LNCAP (cell line): ENCODE measurements at regions not wholly inside any gene's neighbourhood (a gene's known extent, or its start where the extent isn't known, plus 50 kb on each side); places are given as distances from the start of the nearest gene placed in this dataset.

Experiments
- TF ChIP-seq, protein P1 (sequence below): fragments of 450-650 bp; IDR thresholded peaks from 2 replicates; pipeline ENCODE4 v1.5.1; 2017; ENCODE audit warnings: mild to moderate bottlenecking

DNA sequence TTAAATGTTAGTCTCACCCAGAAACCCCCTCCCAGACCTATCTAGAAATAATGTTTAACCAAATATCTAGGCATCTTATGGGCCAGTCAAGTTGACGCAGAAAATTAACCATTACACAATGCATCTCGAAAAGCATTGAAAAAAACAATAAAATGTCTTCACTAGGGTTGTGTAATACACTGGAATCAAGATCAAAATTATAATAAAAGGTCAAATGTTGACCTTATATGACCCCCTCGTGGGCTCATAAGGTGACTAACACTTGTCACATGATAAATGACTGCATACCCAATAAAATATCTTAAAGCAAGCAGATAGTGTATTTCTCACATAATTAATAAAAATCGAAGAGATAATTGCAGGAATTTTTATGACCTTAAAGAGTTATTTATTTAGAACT lies 447.9 kb upstream of the DSEL start:
- TF ChIP-seq, protein P1, sequence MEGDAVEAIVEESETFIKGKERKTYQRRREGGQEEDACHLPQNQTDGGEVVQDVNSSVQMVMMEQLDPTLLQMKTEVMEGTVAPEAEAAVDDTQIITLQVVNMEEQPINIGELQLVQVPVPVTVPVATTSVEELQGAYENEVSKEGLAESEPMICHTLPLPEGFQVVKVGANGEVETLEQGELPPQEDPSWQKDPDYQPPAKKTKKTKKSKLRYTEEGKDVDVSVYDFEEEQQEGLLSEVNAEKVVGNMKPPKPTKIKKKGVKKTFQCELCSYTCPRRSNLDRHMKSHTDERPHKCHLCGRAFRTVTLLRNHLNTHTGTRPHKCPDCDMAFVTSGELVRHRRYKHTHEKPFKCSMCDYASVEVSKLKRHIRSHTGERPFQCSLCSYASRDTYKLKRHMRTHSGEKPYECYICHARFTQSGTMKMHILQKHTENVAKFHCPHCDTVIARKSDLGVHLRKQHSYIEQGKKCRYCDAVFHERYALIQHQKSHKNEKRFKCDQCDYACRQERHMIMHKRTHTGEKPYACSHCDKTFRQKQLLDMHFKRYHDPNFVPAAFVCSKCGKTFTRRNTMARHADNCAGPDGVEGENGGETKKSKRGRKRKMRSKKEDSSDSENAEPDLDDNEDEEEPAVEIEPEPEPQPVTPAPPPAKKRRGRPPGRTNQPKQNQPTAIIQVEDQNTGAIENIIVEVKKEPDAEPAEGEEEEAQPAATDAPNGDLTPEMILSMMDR: no peak

DNA sequence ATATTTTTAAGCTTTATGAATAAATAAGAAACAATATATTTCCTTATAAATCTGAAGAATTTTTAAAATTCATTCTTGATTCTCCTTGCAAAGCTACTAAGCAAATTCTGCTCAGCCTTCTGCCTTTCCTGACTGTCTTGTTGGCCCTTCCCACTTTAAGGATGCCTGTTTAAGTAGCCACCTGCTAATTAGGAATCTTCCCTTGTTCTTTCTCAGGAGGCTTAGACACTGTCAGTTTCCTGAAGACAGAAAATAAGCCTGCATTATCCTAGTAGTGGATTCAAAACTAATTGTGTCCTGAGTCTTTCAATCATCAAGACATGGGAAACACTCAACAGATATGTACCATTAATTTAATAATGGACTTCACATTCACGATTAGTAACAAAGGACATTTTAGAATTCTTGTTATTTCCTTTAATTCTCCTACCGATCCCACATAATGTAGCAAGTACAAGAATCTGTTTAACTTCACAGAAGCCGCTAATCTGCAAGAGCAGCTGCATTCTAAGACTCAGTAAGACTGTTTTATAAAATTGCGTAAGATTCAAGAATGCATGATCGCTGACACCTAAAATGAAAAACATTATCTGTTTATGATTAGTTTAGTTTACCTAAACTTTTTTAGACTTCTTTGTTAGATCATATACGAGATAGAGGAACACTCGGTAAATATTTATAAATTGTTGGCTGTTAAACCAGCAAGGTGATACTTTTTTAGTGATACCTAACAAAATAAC lies 445.4 kb upstream of the DSEL start:
- TF ChIP-seq, protein P1: no peak

DNA sequence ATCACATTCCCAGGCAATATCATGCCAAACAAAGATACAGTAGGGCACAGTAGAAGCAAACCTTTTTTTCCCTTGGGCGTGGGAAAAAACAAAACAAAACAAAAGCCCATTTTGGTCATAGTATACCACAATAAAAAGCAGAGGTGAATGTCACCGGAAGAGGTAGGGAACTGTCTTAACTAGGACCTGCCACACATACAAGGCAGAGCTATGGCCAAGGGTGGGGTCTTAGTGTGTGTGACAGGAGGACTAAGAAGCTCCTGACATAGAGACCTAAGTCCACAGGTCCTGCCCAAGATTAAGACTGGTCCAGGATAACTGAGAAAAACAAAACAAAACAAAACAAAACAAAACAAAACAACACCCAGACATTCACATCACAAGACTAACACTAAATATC lies 441.2 kb upstream of the DSEL start:
- TF ChIP-seq, protein P1: no peak

DNA sequence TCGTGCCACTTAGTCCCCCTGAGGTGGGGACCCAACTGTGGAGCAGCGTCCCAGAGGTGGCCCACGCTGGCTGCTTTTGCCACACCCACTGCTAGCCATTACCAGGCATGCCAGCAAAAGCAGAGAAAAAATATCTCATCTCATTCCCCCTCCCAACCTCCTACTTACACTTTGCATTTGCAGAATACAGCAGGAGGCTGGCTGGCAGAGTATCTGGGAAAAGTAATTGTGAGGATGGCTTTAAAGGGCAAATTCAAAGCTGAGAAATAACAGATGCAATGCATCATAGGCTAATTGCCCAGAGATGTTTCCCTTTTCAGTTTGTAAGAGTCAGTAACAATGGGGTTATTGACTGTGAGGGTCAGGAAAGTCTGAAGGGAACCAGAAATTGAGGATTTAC lies 438.1 kb upstream of the DSEL start:
- TF ChIP-seq, protein P1: no peak

DNA sequence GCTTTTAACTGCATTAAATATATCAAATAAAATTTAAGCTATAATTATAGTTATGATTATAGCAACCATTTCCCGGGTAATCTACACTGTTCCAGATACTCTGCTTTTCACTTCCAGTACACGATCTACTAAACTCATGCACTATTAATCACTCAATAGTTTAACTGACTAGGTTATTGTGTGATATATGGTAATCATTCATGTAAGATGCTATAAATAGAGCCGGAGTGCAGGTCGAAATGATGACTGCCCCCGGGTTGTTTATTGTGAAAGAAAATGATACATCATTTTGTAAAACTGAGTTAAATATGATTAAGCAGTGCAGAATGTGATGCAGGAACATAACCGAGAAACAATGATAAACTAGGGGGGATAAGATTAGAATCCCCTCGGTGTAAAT lies 434.6 kb upstream of the DSEL start:
- TF ChIP-seq, protein P1: no peak

DNA sequence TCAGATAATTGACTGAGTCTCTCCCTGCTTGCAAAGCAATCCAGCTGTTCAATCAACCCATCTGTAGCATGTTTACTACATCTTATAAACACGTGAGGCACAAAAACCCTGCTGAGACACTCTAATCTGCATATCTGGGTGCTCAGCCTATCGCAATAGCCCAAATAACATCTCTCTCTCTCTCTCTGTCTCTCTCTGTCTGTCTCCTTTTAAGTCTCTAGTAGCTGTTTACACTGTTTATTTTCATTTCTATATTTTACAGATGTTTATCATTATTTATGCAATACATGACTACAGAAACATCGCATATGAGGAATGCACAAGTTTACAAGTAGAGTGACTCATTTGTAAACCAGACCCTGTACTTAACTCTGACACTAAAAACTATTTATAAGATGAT lies 422.1 kb upstream of the DSEL start:
- TF ChIP-seq, protein P1: no peak

DNA sequence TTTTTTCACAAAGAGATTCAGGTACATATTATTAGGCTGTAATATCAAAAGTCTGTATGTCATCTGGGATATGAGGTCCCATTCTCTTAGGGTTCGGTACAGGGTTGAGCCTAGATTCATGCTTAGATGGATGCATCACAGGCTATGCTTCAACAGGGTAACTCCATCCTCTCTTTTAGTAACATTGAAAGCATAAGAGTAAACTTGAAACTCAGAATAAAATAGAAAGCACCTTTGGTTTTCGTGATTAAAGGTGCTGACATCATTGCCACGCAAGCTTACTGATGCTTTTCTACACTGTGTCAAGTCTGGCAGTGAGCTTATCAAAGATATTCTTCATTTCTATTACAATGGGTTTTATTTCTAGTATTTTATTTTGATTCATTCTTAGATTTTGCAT lies 419.1 kb upstream of the DSEL start:
- TF ChIP-seq, protein P1: no peak

DNA sequence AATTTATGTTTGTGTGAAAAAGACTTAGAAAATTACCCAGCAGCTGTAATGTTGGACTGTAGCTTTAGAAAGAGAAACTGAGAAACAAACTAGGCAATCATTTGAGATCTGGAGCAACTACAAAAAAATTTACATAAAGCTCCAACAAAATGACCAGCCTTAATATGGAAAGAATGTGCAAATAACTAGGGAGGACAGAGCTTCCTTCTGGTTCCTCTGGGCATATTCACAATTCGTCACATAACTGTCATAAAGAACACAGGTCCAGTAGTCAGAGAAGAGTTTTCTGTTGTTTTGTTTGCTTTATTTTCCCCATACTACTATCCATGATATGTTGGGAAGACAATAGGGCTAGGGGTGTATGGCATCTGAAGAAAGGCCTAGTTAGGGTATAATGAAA lies 416.8 kb upstream of the DSEL start:
- TF ChIP-seq, protein P1: no peak
